Aorta (tissue), 5 donors: ENCODE measurements at regions not wholly inside any gene's neighbourhood (a gene's known extent, or its start where the extent isn't known, plus 50 kb on each side); places are given as distances from the start of the nearest gene placed in this dataset.

ENCODE experiments used
- ATAC-seq: fragments of 200-7000 bp; cut with Tn5 transposase; one replicate; pipeline ENCODE4 v1.9.1; 2022; ENCODE audit warnings: moderate library complexity; ENCODE audit not compliant: low FRiP score
- DNase-seq, 2 donors: peaks; one replicate each; pipeline ENCODE4 v3.0.0-alpha.2; 2020
- H3K27ac ChIP-seq, 2 donors: one replicate each; pipeline ENCODE4 v1.5.1; 2013; ENCODE audit warnings: low read length in 2 of 2, mild to moderate bottlenecking in 2 of 2, moderate library complexity in 2 of 2, control low read depth in 1 of 2, inconsistent platforms in 1 of 2, low read depth in 1 of 2
- H3K27me3 ChIP-seq, 2 donors: one replicate each; pipeline ENCODE4 v1.6.1; 2013; ENCODE audit warnings: control low read depth in 1 of 2, low read length in 1 of 2, mild to moderate bottlenecking in 1 of 2, moderate library complexity in 1 of 2; ENCODE audit not compliant: insufficient read depth in 2 of 2, control insufficient read depth in 1 of 2
- H3K36me3 ChIP-seq, 2 donors: one replicate each; pipeline ENCODE4 v1.6.1; 2013; ENCODE audit warnings: control low read depth in 1 of 2, low read length in 1 of 2, mild to moderate bottlenecking in 1 of 2; ENCODE audit not compliant: insufficient read depth in 2 of 2, control insufficient read depth in 1 of 2
- H3K4me1 ChIP-seq, 2 donors: one replicate each; pipeline ENCODE4 v1.6.1; 2013; ENCODE audit warnings: low read length in 2 of 2, control low read depth in 1 of 2, mild to moderate bottlenecking in 1 of 2, moderate library complexity in 1 of 2; ENCODE audit not compliant: insufficient read depth in 2 of 2, control insufficient read depth in 1 of 2
- H3K4me3 ChIP-seq, 2 donors: one replicate each; pipeline ENCODE4 v1.5.1; 2013; ENCODE audit warnings: low read length in 2 of 2, control low read depth in 1 of 2, mild to moderate bottlenecking in 1 of 2
- H3K9me3 ChIP-seq: one replicate; pipeline ENCODE4 v1.6.1; 2013; ENCODE audit warnings: mild to moderate bottlenecking, low read length; ENCODE audit not compliant: control insufficient read depth
- WGBS, 2 donors: extraction: QIAGEN DNeasy Blood & Tissue Kit; methylation state at CpG; one replicate each; pipeline ENCODE4 v1.1.7; 2013; 5-methylcytosine and 5-hydroxymethylcytosine counted together
- intact Hi-C, 2 donors: fragments of 100-400 bp; cut with DNase I; formaldehyde crosslinking; loops; one replicate each; pipeline versions ENCODE4 v1.14.2 to v1.15.0; 2022
- donor health status: healthy with polysubstance abuse.
- donor health status: Bipolar disorder and iron deficiency.
- donor health status: DM: no; HTN: no; CAD: no.
- donor health status: DM: no; HTN: no; CAD: no.
- donor health status: DM: yes; HTN: yes; CAD: no.

GRCh38 chr17:54099221-54099620, 276.5 kb downstream of the KIF2B start:
- Histone ChIP-seq H3K9me3 (peaks cover 2% of the 10 kb centered on the region), H3K4me3 (no peak overlapping the region), H3K27me3 (no peaks in the 10 kb centered on the region), H3K4me1 (no peaks in the 10 kb centered on the region), H3K36me3 (no peaks in the 10 kb centered on the region), H3K27ac (no peak overlapping the region)
- DNase-seq (no peak), ATAC-seq (no peak)
- intact Hi-C loops = no loop called here

GRCh38 chr17:54102246-54102645, 279.5 kb downstream of the KIF2B start:
- Histone ChIP-seq H3K4me1 (no peaks in the 10 kb centered on the region), H3K4me3 (no peak overlapping the region), H3K36me3 (no peaks in the 10 kb centered on the region), H3K27ac (no peak overlapping the region), H3K27me3 (no peaks in the 10 kb centered on the region), H3K9me3 (peaks cover 2% of the 10 kb centered on the region)
- WGBS, 2 donors = 75 to 85% methylated on average over 1 of the region's 1 CpG
- DNase-seq = no peak
- intact Hi-C loops = no loop called here
- ATAC-seq = peak; percentile 15

- Histone ChIP-seq H3K4me3 (no peak overlapping the region), H3K36me3 (no peaks in the 10 kb centered on the region), H3K27me3 (no peaks in the 10 kb centered on the region), H3K4me1 (no peaks in the 10 kb centered on the region), H3K9me3 (no peaks in the 10 kb centered on the region), H3K27ac (no peak overlapping the region)
- ATAC-seq (no peak), DNase-seq (no peak)
- 17 to 38% methylated on average over 1 of the region's 1 CpG for WGBS, 2 donors
- intact Hi-C loops = no loop called here
Observed at GRCh38 chr17:54111576-54111975, 288.8 kb downstream of the KIF2B start.

GRCh38 chr17:54117452-54117851, 294.7 kb downstream of the KIF2B start:
- Histone ChIP-seq H3K4me1 (no peaks in the 10 kb centered on the region), H3K27me3 (no peaks in the 10 kb centered on the region), H3K9me3 (no peaks in the 10 kb centered on the region), H3K4me3 (no peak overlapping the region), H3K27ac (no peak overlapping the region), H3K36me3 (no peaks in the 10 kb centered on the region)
- ATAC-seq (no peak), DNase-seq (no peak)
- intact Hi-C loops = no loop called here
- 86 to 89% methylated on average over 3 of the region's 3 CpGs for WGBS, 2 donors

GRCh38 chr17:54124456-54124855, 301.7 kb downstream of the KIF2B start:
- 16 to 34% methylated on average over 1 of the region's 1 CpG for WGBS, 2 donors
- no peak for DNase-seq
- Histone ChIP-seq H3K4me3 (no peak overlapping the region), H3K9me3 (no peaks in the 10 kb centered on the region), H3K27ac (no peak overlapping the region), H3K4me1 (no peaks in the 10 kb centered on the region), H3K27me3 (no peaks in the 10 kb centered on the region), H3K36me3 (no peaks in the 10 kb centered on the region)
- no peak for ATAC-seq
- intact Hi-C loops = no loop called here

GRCh38 chr17:54153423-54153822, 330.7 kb downstream of the KIF2B start:
- Histone ChIP-seq H3K27me3 (no peaks in the 10 kb centered on the region), H3K36me3 (no peaks in the 10 kb centered on the region), H3K4me3 (no peak overlapping the region), H3K9me3 (no peaks in the 10 kb centered on the region), H3K4me1 (no peaks in the 10 kb centered on the region), H3K27ac (no peak overlapping the region)
- WGBS, 2 donors = 73% methylated on average over 1 of the region's 1 CpG
- intact Hi-C loops = no loop called here
- DNase-seq (no peak), ATAC-seq (no peak)

- H3K36me3 ChIP-seq = no peaks in the 10 kb centered on the region
- H3K27ac ChIP-seq = no peak overlapping the region
- H3K9me3 ChIP-seq = no peaks in the 10 kb centered on the region
- H3K4me1 ChIP-seq = no peaks in the 10 kb centered on the region
- no peak overlapping the region for H3K4me3 ChIP-seq
- H3K27me3 ChIP-seq = no peaks in the 10 kb centered on the region
- 65 to 71% methylated on average over 2 of the region's 2 CpGs for WGBS, 2 donors
- no peak for ATAC-seq
- DNase-seq = no peak
- intact Hi-C loops = no loop called here
Observed at GRCh38 chr17:54157542-54157941, 334.8 kb downstream of the KIF2B start.

- Histone ChIP-seq H3K27me3 (no peaks in the 10 kb centered on the region), H3K9me3 (no peaks in the 10 kb centered on the region), H3K4me3 (no peak overlapping the region), H3K27ac (no peak overlapping the region), H3K36me3 (no peaks in the 10 kb centered on the region), H3K4me1 (no peaks in the 10 kb centered on the region)
- WGBS, 2 donors = 23 to 30% methylated on average over 3 of the region's 3 CpGs
- intact Hi-C loops = no loop called here
- DNase-seq (no peak), ATAC-seq (no peak)
Observed at GRCh38 chr17:54172096-54172984, 349.6 kb downstream of the KIF2B start.

- Histone ChIP-seq H3K36me3 (no peaks in the 10 kb centered on the region), H3K27ac (no peak overlapping the region), H3K4me1 (no peaks in the 10 kb centered on the region), H3K27me3 (no peaks in the 10 kb centered on the region), H3K4me3 (no peak overlapping the region), H3K9me3 (no peaks in the 10 kb centered on the region)
- ATAC-seq (no peak), DNase-seq (no peak)
- intact Hi-C loops = no loop called here
Observed at GRCh38 chr17:54172985-54173316, 350.2 kb downstream of the KIF2B start.
